Liver (tissue), 8 donors: ENCODE measurements at regions not wholly inside any gene's neighbourhood (a gene's known extent, or its start where the extent isn't known, plus 50 kb on each side); places are given as distances from the start of the nearest gene placed in this dataset.

Experiments used
- DNase-seq: peaks from one replicate; pipeline ENCODE4 v3.0.0-alpha.2; 2017; ENCODE audit warnings: low spot score
- H3K27ac ChIP-seq, 2 donors: one replicate each; pipeline ENCODE4 v1.7.0; 2013; ENCODE audit warnings: inconsistent platforms in 2 of 2, low read length in 2 of 2, control low read depth in 1 of 2, low read depth in 1 of 2, mild to moderate bottlenecking in 1 of 2
- H3K27me3 ChIP-seq, 4 donors: one replicate each; pipeline versions ENCODE4 v1.6.1 to v1.7.0; 2013; ENCODE audit warnings: low read length in 3 of 4, inconsistent platforms in 1 of 4, mild to moderate bottlenecking in 1 of 4, moderate library complexity in 1 of 4; ENCODE audit not compliant: control insufficient read depth in 4 of 4, insufficient read depth in 4 of 4
- H3K36me3 ChIP-seq, 4 donors: one replicate each; pipeline versions ENCODE4 v1.6.1 to v1.7.0; 2013; ENCODE audit warnings: low read length in 3 of 4, mild to moderate bottlenecking in 3 of 4, low read depth in 1 of 4, moderate library complexity in 1 of 4; ENCODE audit not compliant: control insufficient read depth in 4 of 4, insufficient read depth in 3 of 4
- H3K4me1 ChIP-seq, 4 donors: one replicate each; pipeline versions ENCODE4 v1.6.1 to v1.7.0; 2013; ENCODE audit warnings: low read length in 3 of 4, mild to moderate bottlenecking in 3 of 4, moderate library complexity in 1 of 4; ENCODE audit not compliant: control insufficient read depth in 4 of 4, insufficient read depth in 4 of 4
- H3K4me3 ChIP-seq, 3 donors: one replicate each; pipeline versions ENCODE4 v1.6.1 to v1.7.0; 2013; ENCODE audit warnings: low read length in 3 of 3, control low read depth in 1 of 3, low read depth in 1 of 3, mild to moderate bottlenecking in 1 of 3
- H3K9ac ChIP-seq, 2 donors: one replicate each; pipeline ENCODE4 v1.7.0; 2013; ENCODE audit warnings: low read length in 2 of 2, mild to moderate bottlenecking in 2 of 2, moderate library complexity in 2 of 2, control low read depth in 1 of 2, low read depth in 1 of 2
- H3K9me3 ChIP-seq, 4 donors: one replicate each; pipeline versions ENCODE4 v1.6.1 to v1.7.0; 2013; ENCODE audit warnings: low read length in 3 of 4; ENCODE audit not compliant: control insufficient read depth in 4 of 4
- ATF3 ChIP-seq: IDR thresholded peaks from 2 replicates; pipeline ENCODE4 v1.6.1; 2016; ENCODE audit warnings: antibody characterized with exemption
- CTCF ChIP-seq: fragments of 150-350 bp; IDR thresholded peaks from 2 replicates; pipeline ENCODE4 v1.5.1; 2017; ENCODE audit warnings: improper control_type of control experiment, low read depth, low read length; ENCODE audit not compliant: missing input control
- EGR1 ChIP-seq, 2 donors: IDR thresholded peaks; 2 replicates each; pipeline ENCODE4 v1.6.1; 2016 to 2018; ENCODE audit warnings: antibody characterized with exemption in 2 of 2, low read depth in 2 of 2
- FOXA1 ChIP-seq: IDR thresholded peaks from 2 replicates; pipeline ENCODE4 v1.6.1; 2016; ENCODE audit warnings: antibody characterized with exemption
- HNF4A ChIP-seq, 2 donors: conservative IDR thresholded peaks; 2 replicates each; pipeline ENCODE4 v1.6.1; 2016; ENCODE audit warnings: antibody characterized with exemption in 2 of 2, mild to moderate bottlenecking in 2 of 2
- HNF4G ChIP-seq: IDR thresholded peaks from 2 replicates; pipeline ENCODE4 v1.6.1; 2016; ENCODE audit warnings: antibody characterized with exemption
- JUND ChIP-seq, 2 donors: IDR thresholded peaks; 2 replicates each; pipeline ENCODE4 v1.6.1; 2016; ENCODE audit warnings: antibody characterized with exemption in 2 of 2
- MAX ChIP-seq: IDR thresholded peaks from 2 replicates; pipeline ENCODE4 v1.6.1; 2016; ENCODE audit warnings: antibody characterized with exemption
- NR2F2 ChIP-seq: IDR thresholded peaks from 2 replicates; pipeline ENCODE4 v1.6.1; 2016; ENCODE audit warnings: antibody characterized with exemption
- RAD21 ChIP-seq, 2 donors: IDR thresholded peaks; 2 replicates each; pipeline ENCODE4 v1.6.1; 2016; ENCODE audit warnings: antibody characterized with exemption in 2 of 2, mild to moderate bottlenecking in 2 of 2
- RXRA ChIP-seq, 2 donors: IDR thresholded peaks; 2 replicates each; pipeline ENCODE4 v1.6.1; 2017 to 2018; ENCODE audit warnings: antibody characterized with exemption in 2 of 2, mild to moderate bottlenecking in 1 of 2
- SP1 ChIP-seq: IDR thresholded peaks from 2 replicates; pipeline ENCODE4 v1.6.1; 2018; ENCODE audit warnings: antibody characterized with exemption, mild to moderate bottlenecking
- TAF1 ChIP-seq: conservative IDR thresholded peaks from 2 replicates; pipeline ENCODE4 v1.6.1; 2016; ENCODE audit warnings: antibody characterized with exemption, mild to moderate bottlenecking
- YY1 ChIP-seq: IDR thresholded peaks from 2 replicates; pipeline ENCODE4 v1.6.1; 2016; ENCODE audit warnings: antibody characterized with exemption, mild to moderate bottlenecking
- WGBS: extraction: QIAGEN DNeasy Blood & Tissue Kit; methylation state at CpG from one replicate; pipeline ENCODE4 v1.1.7; 2013; 5-methylcytosine and 5-hydroxymethylcytosine counted together
- TF ChIP-seq, protein P1 (sequence below): IDR thresholded peaks from 2 replicates; pipeline ENCODE4 v1.6.1; 2016; ENCODE audit warnings: antibody characterized with exemption
- TF ChIP-seq, protein P2 (sequence below): IDR thresholded peaks from 2 replicates; pipeline ENCODE4 v1.6.1; 2016; ENCODE audit warnings: antibody characterized with exemption, mild to moderate bottlenecking
- donor health status: healthy.
- donor health status: healthy.
- donor health status: healthy.
- donor health status: healthy.
- donor health status: healthy.

- TF ChIP-seq CTCF (no peak), JUND (IDR thresholded peaks at IDR 0.05) (no peak), RAD21 (IDR thresholded peaks at IDR 0.05) (no peak), MAX (no peak), HNF4A (conservative IDR thresholded peaks at IDR 0.05) (no peak), NR2F2 (no peak), SP1 (no peak), TAF1 (no peak), RXRA (IDR thresholded peaks at IDR 0.05) (no peak), FOXA1 (no peak), YY1 (no peak), HNF4G (no peak), EGR1 (IDR thresholded peaks at IDR 0.05; ENCODE audit: low read depth in 2 of 2) (no peak)
- TF ChIP-seq, protein P1, sequence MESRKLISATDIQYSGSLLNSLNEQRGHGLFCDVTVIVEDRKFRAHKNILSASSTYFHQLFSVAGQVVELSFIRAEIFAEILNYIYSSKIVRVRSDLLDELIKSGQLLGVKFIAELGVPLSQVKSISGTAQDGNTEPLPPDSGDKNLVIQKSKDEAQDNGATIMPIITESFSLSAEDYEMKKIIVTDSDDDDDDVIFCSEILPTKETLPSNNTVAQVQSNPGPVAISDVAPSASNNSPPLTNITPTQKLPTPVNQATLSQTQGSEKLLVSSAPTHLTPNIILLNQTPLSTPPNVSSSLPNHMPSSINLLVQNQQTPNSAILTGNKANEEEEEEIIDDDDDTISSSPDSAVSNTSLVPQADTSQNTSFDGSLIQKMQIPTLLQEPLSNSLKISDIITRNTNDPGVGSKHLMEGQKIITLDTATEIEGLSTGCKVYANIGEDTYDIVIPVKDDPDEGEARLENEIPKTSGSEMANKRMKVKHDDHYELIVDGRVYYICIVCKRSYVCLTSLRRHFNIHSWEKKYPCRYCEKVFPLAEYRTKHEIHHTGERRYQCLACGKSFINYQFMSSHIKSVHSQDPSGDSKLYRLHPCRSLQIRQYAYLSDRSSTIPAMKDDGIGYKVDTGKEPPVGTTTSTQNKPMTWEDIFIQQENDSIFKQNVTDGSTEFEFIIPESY = no peak
- TF ChIP-seq, protein P2, sequence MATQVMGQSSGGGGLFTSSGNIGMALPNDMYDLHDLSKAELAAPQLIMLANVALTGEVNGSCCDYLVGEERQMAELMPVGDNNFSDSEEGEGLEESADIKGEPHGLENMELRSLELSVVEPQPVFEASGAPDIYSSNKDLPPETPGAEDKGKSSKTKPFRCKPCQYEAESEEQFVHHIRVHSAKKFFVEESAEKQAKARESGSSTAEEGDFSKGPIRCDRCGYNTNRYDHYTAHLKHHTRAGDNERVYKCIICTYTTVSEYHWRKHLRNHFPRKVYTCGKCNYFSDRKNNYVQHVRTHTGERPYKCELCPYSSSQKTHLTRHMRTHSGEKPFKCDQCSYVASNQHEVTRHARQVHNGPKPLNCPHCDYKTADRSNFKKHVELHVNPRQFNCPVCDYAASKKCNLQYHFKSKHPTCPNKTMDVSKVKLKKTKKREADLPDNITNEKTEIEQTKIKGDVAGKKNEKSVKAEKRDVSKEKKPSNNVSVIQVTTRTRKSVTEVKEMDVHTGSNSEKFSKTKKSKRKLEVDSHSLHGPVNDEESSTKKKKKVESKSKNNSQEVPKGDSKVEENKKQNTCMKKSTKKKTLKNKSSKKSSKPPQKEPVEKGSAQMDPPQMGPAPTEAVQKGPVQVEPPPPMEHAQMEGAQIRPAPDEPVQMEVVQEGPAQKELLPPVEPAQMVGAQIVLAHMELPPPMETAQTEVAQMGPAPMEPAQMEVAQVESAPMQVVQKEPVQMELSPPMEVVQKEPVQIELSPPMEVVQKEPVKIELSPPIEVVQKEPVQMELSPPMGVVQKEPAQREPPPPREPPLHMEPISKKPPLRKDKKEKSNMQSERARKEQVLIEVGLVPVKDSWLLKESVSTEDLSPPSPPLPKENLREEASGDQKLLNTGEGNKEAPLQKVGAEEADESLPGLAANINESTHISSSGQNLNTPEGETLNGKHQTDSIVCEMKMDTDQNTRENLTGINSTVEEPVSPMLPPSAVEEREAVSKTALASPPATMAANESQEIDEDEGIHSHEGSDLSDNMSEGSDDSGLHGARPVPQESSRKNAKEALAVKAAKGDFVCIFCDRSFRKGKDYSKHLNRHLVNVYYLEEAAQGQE = no peak
- Histone ChIP-seq H3K36me3 (no peaks in the 10 kb centered on the region), H3K4me1 (no peaks in the 10 kb centered on the region), H3K27ac (no peak overlapping the region), H3K27me3 (no peaks in the 10 kb centered on the region), H3K9ac (no peak overlapping the region), H3K9me3 (peaks cover 5 to 8% (median 6%) of the 10 kb centered on the region in 4 donors), H3K4me3 (no peak overlapping the region)
- no peak for DNase-seq
- WGBS = 64% methylated on average over 10 of the region's 10 CpGs
Observed at GRCh38 chr22:27133019-27133431, 475.6 kb downstream of the MIAT start.

- DNase-seq = no peak
Observed at GRCh38 chr22:27133681-27134314, 476.4 kb downstream of the MIAT start.

More at GRCh38 chr22:27133681-27134314, 476.4 kb downstream of the MIAT start:
- H3K27ac ChIP-seq = no peak overlapping the region
- 62% methylated on average over 11 of the region's 11 CpGs for WGBS
- no peak overlapping the region for H3K4me3 ChIP-seq
- H3K36me3 ChIP-seq = no peaks in the 10 kb centered on the region
- TF ChIP-seq RXRA (IDR thresholded peaks at IDR 0.05) = no peak
- TF ChIP-seq HNF4G = no peak
- TF ChIP-seq YY1 = no peak
- TF ChIP-seq, protein P2 = no peak
- TF ChIP-seq EGR1 (IDR thresholded peaks at IDR 0.05; ENCODE audit: low read depth in 2 of 2) = no peak
- TF ChIP-seq ATF3 = no peak
- TF ChIP-seq SP1 = no peak
- no peak for TF ChIP-seq MAX
- no peaks in the 10 kb centered on the region for H3K27me3 ChIP-seq
- no peak overlapping the region for H3K9ac ChIP-seq
- peaks cover 5 to 8% (median 6%) of the 10 kb centered on the region in 4 donors for H3K9me3 ChIP-seq
- no peaks in the 10 kb centered on the region for H3K4me1 ChIP-seq
